HT-29 (cell line): ENCODE measurements at regions not wholly inside any gene's neighbourhood (a gene's known extent, or its start where the extent isn't known, plus 50 kb on each side); places are given as distances from the start of the nearest gene placed in this dataset.

Experiments
- DNase-seq: peaks from one replicate; pipeline ENCODE4 v3.0.0-alpha.2; 2015; ENCODE audit warnings: low spot score

DNA sequence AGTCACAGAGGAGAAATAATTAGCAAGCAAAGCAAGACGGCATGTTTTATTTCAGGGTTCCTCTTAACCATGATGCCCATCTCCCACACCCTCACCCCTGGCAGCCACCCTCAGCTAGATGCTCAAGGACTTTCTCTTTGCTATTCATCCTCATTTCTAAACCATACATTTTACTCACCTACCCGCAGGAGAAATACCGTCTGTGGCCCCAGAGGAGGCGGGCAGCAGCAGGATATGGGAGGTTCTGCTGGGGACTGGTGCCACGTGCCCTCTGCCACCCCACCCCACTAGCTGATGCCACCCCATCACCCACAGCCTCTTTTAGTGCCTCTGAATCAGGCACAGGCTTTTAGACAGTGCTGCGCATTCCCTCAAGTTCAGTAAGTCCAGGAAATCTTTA, 168.7 kb upstream of the ITGB1 start:
- DNase-seq: no peak

DNA sequence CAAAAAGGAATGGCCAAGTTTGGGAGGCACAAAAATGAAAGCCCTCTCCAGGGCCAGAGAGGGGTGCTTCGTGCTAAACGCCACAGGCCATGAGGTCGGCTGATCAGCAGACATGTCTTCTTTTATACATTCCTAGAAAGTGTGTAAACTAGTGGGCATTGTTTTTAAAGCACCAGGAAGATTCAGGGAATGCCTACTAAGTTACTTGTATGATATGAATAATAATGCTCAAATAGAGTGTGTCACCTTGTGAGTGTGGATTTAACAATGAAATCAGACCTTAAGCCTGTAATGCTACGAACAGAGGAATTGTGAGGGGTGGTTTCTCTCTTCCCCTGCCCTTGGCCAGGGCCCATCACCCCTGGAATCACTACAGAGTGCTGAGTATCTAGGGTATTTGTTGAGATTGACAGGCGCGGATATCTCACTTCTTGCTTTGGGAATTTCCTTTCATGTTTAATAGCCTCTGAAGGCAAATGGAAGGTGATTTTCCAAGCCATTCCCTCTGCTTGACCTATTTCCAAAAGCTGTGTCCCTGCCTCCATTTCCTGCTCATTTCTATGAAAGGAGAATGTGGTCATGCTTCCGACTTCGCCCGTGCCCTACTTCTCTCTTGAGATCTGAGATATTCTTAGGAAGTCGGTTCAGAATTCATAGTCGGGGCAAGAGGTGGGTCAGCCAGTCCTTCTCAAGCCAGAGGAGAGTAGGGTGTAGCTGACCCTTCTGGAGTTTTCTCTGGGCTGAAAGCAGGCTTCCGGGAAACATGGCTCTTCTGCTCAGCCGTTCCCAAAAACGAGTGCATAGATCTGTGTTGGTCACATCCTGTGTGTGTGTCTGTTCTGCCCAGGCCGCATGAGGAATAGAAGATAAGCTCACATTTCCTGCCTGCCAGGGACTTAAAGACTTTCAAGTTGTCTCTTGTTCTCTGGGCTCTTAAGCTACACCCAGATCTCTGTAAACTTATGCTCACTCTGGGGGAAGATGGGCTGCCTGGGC, 167.8 kb upstream of the ITGB1 start:
- peak; percentile 37 for DNase-seq

- no peak for DNase-seq
These were observed 167.1 kb upstream of the ITGB1 start for GRCh38 chr10:33125111-33125510.

DNA sequence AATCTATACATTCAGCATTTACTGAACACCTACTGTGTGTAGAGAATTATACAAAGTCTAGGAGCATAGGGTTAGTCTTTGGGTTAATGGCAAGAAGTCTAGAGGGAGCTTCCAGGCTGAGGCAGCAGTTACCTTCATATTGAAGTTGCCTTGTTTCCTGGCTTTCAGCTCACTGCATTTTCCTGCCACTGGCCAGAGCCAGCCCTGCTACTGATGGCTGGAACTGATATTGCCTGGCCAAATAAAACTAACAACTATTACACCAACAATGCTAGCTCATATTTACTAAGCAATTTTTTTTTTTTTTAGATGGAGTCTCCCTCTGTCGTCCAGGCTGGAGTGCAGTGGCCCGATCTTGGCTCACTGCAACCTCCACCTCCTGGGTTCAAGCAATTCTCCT, 165.7 kb upstream of the ITGB1 start:
- DNase-seq: no peak

DNA sequence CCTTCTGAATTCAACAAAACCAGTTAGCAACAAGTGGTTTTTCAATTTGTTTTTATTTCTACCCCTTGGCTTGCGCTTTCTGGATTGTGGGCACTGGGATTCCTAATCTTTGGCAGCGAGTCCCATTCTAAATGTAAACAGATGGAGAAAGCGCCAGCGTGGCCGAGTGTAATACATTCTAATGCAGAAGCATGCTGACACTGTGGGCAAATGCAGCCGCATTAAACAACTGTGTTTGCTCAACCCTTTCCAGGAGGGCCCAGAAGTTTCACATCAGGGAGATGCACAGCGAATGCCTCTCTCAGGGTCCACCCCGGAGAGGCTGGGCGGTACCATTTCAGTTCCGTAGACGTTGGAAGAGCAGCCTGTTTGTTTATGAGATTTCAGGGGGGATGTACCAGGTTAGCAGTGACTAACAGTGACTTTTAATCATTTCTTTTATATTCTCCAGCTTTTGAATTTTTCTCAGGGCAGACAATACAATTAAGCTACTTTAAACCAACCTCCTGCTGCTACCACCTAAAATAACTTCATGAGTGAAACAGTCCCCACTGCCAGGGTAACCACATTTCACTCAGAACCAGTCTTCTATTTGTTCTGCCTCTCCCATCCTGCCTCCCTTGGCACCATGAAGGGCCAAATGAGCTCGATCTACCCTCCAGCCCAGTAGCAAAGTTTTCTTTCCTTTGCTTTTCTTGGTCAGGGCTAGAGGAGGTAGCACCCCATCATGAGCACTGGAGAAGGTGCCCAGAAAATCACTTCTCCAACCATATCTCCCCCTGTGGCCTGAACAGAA, 164.2 kb upstream of the ITGB1 start:
- no peak for DNase-seq

DNA sequence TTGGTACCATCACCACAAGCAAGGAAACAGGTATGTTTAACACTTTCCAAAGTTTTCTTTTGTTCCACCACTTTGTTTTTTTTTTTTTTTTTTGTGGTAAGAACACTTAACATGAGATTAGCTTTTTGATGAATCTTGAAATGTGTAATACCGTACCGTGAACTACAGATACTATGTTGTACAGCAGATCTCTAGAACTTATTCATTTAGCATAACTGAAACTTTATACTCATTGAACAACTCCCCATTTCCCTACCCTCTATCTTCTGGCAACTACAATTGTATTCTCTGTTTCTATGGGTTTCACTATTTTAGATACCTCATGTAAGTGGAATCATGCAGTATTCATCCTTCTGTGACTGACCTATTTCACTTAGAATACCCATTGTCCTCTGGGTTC, 162.7 kb upstream of the ITGB1 start:
- DNase-seq: no peak

DNA sequence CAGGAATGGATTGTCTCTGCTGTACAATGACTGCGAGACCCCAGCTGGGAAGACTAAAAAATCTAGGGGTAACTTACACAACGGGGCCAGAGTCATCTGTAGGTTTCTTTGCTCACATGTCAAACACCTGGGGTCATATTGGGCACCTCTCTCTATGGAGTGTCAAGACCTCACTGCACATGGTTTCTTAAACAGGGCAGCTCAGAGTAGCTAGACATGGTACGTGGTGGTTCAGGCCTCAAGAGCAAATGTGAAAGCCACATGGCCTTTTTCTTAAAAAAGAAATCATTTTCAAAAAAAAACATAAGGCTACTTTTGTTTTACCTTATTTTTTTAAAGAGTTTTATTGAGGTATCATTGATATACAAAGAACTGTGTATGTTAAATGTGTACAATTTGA, 162.2 kb upstream of the ITGB1 start:
- no peak for DNase-seq

DNA sequence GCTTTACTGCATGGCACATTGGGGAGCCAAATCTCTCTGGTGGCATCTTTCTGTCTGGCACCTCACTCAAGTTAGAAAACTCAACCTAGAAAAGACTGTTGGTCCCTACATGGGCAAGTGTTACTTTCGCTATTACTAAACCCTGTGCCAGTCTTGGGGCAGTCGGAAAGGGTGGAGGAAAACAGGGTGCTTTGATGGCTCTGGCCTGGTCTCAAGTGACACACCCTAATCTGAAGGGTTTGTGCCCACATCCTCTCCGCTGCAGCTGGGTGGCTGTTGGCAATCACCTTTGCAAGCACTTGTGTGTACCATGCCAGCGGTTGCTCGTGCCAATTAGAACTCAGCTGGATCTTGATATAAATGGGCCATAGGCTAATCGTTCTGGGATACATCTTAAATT, 159.8 kb upstream of the ITGB1 start:
- no peak for DNase-seq

DNA sequence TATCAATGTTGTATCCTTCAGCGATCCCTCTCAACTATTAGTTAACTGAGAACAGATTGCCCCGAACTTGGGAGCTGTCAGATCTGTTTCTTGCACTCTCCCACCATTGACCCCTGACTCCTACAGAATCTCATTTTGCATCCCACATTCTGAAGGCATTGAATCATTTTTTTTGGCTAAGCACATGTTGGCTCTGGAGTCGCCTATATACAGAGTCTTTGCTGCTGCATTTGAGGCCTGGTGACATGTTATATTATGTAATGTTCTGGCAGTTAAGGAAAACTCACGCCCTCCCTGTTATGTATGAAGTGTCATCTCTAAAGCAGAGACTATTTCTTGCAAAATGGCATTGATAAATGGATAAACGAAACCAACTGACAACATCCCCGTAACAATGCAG, 159.2 kb upstream of the ITGB1 start:
- DNase-seq: no peak

DNA sequence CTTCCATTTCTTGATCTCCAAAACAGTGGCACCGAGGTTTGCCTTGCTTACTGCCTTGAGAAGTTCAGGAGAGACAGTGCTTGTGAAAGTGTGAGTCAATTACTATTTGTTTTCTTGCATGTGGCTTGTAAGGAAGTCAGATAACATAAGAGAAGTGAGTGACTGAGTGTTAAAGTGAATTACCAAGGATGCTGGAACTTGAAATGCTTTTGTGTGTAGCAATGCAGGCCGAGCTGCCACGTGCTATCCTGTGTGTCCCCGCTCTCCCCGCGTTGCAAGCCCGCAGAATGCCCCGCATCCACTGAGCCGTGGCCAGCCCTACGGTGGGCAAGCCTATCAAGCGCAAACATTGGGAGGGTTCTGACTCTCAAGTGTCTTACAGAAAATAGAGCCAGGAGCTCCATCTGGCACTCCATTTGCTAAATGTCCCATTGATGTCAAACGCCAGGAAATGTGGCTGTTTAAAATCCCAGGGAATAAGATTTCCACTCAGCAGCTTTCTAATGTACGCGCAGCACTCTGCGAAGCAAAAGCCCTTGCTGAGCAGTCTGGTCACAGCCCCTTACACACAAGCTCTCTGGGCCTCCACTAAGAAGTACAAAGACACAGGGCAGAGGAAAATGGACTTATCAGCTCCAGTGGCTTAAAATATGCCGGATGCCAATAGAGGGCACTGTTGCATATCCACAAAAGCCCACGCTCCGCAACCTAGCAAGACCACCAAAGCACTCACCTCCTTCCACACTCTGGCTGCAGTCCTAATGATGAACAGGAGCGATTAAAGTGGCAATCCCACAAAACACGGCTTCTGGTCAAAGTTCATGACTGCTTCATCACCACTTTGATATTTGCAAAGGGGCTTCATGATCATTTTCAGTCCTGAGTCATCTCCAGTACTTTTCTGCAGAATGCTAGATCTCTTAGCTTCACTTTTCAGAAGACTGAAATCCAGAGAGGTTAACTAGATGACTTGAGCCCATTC, 158.0 kb upstream of the ITGB1 start:
- DNase-seq: peak; percentile 58

DNA sequence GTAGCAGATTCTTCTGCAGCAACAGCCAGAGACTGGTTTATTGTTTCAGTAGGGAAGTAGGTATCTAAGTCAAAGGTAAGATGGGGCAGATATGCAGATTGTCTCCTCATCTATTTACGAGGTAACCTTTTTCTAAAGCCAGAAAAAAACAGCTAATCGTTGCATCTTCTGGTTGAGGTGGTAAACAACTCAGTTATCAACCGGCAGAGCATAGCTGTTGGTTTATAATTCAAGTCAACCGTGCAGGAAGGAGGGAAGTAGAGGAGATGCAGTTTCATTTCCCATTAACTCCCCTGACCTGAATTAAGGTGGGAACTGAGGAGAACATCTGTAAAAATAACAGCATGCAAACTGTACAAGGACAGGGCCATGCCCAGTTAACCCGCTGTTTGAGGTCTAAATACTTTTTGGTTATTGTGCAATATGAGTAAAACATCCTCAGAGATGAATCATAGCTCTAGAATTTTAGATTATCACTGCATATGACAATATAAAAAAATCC, 156.5 kb upstream of the ITGB1 start:
- no peak for DNase-seq

DNA sequence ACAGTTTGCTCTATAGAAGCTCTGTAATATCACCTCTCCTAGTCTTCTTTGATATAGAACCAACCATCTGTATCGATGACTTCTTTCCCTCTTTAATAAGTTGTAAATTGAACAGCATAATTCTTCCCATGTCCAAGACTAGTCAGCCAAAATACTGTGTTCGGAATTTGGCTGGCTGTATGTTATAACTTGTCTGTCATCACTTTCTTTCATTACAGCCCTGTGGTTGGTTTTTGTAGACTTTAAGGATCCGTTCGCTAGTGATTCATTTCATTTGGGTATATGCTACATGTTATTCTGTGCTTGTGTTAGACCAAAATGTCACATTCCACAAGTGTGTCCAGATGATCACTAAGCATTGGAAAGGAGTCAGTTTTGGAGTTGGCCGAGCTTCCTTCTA, 155.4 kb upstream of the ITGB1 start:
- DNase-seq: no peak

DNA sequence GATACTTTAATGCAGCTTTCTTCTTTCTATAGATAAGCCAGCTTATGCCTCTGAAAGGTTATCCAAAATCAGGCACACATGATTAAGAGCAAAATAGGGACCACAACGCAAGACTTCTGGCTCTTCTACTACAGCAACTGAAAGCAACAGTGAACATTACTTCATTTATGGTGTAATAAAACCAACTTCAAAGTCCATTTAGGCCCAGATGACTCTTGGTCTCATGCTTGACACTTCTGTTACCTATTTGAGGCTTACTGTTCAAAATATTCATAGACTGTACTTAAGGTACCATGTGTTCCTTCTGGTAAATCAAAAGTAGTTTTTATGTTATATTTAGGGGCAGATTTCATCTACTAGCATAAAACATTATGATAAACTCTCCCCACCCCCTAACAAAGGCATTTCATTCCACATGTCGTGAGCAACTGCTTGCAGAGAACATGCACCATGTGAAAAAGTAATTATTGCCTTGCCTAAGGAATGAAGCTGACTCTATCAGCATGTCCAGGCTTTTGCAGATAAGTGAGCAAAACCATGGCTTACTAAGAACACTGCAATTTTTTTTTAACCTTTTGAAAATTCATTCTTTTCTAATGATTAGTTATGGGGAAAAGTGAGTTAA, 154.9 kb upstream of the ITGB1 start:
- DNase-seq: no peak

DNA sequence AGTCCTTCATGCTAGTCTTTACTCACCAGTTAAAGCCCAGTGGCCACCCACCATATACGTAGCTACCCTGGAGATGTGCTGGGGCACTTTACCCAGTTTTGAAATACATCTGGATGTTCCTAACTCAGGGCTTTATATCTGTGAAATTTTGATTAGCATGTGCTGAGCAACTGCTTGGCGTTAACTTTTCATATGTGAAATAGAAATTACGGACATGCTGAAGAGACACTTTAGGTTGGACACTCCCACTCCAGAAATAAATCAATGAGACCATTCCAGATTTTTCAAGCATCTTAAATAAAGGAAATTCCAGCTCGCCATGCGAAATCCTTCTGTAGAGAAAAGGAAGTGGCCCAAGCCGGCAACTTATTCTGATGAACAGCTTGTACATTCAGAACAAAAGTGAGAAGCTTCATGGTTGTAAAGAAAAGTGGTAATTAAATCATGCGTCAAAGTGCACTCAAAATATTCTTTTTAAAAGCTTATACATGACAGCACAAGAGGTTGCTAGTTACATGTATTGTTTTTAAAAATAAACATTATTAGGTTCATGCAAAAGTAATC, 153.5 kb upstream of the ITGB1 start:
- DNase-seq: no peak

DNA sequence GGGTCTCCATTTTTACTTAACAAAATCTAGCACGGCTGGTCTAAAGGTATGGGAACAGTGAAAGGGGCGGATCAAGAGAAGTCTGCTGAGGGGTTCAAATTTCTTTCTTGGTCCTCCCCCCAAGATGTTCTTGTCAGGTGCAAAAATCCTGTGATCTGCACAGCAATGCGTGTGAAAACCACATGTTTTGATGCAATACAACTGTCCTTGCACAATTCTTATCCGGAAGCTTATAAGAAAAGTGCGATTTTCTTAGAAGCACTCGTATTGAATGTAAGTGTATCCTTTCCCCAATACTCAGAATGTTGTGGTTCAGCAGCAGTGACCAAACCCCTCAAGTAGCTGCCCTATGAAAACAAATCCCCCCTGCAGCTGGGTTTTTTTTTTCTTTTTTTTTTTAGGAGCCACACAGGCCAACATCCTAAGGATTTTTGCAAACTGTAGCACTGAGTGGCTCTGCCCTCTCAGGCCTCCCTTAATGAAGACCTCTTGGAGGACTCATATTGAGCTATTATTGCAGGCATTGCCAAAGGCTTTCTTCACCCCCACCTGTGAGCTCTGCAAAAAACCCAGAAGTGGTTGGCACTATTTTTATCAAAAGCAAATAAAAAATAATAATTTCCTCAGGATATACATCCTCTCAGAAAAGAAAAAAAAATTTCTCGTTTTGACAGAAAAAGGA, 151.9 kb upstream of the ITGB1 start:
- DNase-seq: no peak

DNA sequence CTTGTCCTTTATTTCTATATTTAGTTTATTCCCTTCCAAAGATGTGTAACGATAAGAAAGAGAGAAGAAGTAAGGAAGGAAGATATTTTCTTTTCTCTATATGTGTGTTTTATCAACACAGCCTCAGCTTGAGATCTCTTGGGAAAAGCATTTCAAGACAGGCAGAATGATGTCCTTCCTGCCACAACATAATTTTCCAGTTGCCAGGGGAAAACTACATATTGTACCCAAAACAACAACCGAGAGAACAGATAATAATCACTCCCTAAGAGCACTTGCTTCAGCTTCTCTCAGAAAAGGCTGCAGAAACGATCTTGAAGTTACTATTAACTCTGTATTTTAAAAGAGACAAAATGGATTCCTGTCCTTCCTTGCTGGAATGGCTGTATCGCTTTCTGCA, 151.4 kb upstream of the ITGB1 start:
- no peak for DNase-seq

- DNase-seq: no peak
These were observed 149.9 kb upstream of the ITGB1 start for GRCh38 chr10:33107953-33108352.

- DNase-seq: no peak
These were observed 148.7 kb upstream of the ITGB1 start for GRCh38 chr10:33106767-33107166.

- DNase-seq: no peak
These were observed 145.9 kb upstream of the ITGB1 start for GRCh38 chr10:33103863-33104379.

- DNase-seq: no peak
These were observed 144.0 kb upstream of the ITGB1 start for GRCh38 chr10:33102071-33102470.
